HG03521 (cell line): ENCODE measurements at regions not wholly inside any gene's neighbourhood (a gene's known extent, or its start where the extent isn't known, plus 50 kb on each side); places are given as distances from the start of the nearest gene placed in this dataset.

Experiments used
- ATAC-seq: cut with Tn5 transposase; IDR thresholded peaks from one replicate; pipeline ENCODE4 v1.9.1; 2021; ENCODE audit warnings: mild to moderate bottlenecking, moderate library complexity; ENCODE audit not compliant: unreplicated experiment

GRCh38 chr12:115243933-115244628, 560.1 kb upstream of the TBX3 start:
- ATAC-seq, result no peak

GRCh38 chr12:115240251-115240650, 556.3 kb upstream of the TBX3 start:
- no peak for ATAC-seq

- ATAC-seq, result no peak
Observed at GRCh38 chr12:115235880-115236279, 551.9 kb upstream of the TBX3 start.

- no peak for ATAC-seq
Observed at GRCh38 chr12:115233891-115234543, 550.0 kb upstream of the TBX3 start.

- no peak for ATAC-seq
Observed at GRCh38 chr12:115232455-115233156, 548.6 kb upstream of the TBX3 start.

- ATAC-seq, result no peak
Observed at GRCh38 chr12:115230606-115231005, 546.6 kb upstream of the TBX3 start.

DNA sequence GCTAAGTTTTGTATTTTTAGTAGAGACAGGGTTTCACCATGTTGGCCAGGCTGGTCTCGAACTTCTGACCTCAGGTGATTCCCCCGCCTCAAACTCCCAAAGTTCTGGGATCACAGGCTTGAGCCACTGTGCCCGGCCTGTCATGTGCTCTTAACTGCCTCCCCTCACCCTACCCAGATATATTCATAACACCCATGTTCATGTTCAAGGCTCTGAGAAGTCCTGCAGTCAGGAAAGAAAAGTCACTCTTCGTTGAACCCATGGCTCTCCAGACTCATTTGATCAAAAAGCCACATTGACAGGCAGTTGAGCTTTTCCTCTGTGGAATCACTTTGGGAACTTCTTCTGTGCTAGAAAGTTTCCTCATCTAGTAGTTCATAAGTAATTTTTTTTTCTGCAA, 545.5 kb upstream of the TBX3 start:
- ATAC-seq, result no peak

- no peak for ATAC-seq
Observed at GRCh38 chr12:115228434-115228833, 544.5 kb upstream of the TBX3 start.

DNA sequence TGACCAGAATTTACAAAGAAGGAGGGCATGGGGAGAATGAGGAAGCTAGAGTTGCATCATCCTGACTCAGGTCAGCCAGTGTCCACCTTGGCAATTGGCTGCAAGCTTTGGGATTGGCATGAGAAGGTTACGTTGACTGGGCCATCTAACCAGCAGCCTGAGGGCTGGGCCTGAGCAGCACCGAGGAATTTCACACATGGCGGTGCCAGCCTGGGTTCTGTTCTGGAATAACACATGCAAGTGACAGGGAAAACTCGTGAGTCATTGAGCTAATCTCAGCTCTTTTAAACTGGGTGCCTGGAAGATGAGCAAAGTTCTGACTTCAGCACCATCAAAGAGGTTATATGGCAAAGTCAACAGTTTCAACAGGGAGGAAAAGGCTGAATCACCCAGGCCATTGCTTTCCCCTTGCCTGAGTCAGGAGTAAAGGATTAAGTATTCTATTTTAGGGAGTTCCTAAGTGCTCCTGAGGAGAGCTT, 543.2 kb upstream of the TBX3 start:
- no peak for ATAC-seq

GRCh38 chr12:115225845-115226244, 541.9 kb upstream of the TBX3 start:
- no peak for ATAC-seq

DNA sequence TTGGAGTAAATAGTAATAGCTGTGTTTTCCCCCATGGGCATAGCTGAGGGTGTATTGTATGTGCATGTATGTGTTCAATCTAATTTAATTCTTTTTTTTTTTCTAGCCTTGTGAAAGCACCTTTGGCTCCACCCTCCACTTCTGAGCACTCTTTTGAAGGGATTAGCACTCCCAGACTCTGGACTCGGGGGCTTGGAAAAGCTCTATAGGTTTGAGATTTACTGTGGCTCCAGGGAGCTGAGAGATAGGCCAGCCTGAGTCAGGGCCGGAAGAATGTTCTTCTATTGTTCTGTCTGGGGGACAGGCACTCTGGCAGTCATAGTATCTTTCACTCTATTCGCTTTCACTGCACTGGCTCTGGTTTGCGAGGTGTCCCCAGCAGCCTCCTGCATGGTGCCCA, 540.0 kb upstream of the TBX3 start:
- no peak for ATAC-seq

DNA sequence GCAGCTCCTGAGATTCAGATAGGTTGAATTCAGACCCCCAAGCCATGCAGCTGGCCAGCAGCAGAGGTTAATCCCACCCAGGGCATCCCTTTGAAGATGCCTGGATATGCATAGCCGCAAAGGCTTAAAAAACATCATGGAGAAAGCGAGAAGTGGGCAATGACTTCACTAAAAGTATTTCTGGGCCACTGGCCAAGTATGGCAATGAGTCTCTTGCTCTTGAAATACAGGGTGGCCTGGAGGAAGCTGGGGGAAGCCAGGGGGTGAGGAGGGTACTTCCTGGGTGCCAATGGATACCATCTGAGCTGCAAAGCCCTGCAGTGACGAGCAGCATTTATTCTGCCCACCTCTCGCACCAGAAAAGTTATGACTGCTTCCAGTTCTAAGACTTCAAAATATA, 539.3 kb upstream of the TBX3 start:
- ATAC-seq, result no peak

DNA sequence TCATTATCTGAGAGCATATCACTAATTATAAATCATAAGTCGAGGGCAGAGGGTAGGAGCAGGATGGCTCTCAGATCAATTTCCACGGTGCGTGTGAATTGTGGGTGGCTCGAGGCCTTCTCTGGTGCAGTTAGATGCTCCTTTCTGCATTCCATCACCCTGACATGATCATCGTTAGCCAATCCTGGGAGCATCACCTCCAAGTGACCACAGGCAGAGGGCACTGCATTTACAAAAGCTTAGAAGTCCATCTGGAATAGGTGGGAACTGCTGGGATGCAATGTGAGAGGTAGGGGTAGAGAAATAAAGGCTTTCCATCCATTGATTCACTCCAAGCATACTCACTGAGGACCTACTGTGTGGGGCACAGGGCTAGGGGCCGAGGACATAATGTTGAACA, 538.2 kb upstream of the TBX3 start:
- no peak for ATAC-seq

DNA sequence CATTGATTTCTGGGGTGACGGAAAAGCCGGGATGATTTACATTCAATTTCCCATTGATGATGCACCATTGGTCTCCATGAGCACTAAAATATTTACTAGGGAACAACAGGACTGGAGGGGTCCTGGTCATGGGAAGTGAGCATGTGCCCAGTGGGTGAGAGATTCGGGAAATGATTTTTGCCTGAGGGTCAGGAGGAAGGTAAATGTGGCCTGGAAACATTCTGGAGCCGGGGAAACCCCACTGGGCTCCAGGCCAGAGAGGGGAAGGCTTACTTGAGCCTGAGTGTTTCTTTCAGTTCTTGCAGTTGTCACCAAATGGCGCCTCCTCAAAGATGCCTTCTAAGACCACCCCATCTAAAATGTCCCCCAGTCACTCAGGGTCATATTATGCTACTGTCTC, 532.3 kb upstream of the TBX3 start:
- ATAC-seq, result no peak

DNA sequence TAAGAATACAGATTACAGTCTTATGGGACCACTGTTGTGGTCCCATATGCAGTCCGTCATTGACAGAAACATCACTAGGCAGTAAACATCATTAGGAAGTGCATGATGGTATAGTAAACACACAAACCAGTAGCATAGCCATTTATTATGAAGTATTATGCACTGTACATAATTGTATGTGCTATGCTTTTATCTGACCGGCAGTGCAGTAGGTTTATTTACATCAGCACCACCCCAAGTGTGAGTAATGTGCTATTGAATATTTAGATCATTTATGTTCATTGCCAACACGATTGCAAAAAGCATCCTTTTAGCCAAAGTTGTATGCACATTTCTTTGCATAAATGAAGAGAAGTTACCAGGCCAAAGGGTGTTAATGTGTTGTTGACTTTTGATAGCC, 531.6 kb upstream of the TBX3 start:
- ATAC-seq, result no peak

- ATAC-seq, result no peak
Observed at GRCh38 chr12:115213538-115214016, 529.6 kb upstream of the TBX3 start.

GRCh38 chr12:115213118-115213517, 529.1 kb upstream of the TBX3 start:
- no peak for ATAC-seq

DNA sequence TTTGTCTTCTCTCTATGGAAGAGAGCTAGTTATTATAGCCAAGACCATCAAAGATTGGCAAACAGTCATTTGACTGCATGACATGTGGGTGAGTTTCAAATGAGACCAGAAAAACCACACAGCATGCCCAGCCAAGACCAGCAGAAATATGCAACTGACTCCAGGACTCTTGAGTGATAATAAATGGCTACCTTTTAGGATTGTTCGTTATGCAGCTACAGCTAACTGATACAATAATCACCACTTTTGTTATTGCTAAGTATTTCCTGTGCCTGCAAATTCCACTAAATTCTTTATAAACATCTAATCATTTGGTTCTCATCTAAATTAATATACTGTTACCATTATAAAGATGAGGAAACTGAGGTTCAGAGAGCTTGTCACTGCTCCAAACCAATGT, 528.4 kb upstream of the TBX3 start:
- ATAC-seq, result no peak

- ATAC-seq, result no peak
Observed at GRCh38 chr12:115210533-115211252, 526.7 kb upstream of the TBX3 start.

- no peak for ATAC-seq
Observed at GRCh38 chr12:115209230-115209629, 525.3 kb upstream of the TBX3 start.

DNA sequence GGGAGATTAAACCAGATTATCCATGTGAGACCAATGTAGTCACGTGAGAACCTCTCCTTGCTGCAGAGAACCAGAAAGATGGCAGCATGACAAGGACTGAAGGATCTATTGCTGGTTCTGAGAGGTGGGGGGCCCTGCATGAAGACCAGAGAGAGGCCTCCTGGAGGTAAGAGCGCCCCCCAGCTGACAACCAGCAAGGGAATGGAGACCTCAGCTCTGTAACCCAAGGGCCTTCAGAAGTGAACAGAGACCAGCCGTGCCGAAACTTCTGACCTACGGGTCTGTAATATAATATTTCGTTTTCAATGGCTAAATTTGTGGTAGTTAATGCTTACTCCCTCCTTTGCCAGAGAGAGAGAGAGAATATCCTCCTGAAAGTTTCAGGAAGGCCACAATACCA, 524.1 kb upstream of the TBX3 start:
- no peak for ATAC-seq
